Esophagus muscularis mucosa (tissue), 4 donors: ENCODE measurements at regions not wholly inside any gene's neighbourhood (a gene's known extent, or its start where the extent isn't known, plus 50 kb on each side); places are given as distances from the start of the nearest gene placed in this dataset.

Experiments
- DNase-seq: peaks from one replicate; pipeline ENCODE4 v3.0.0-alpha.2; 2017; ENCODE audit errors: extremely low spot score
- H3K27ac ChIP-seq, 4 donors: fragments of 200-600 bp; sonication (generic); replicated peaks in 1 of 4; 1 replicate in 3 of 4; 2 replicates in 1 of 4; pipeline ENCODE4 v1.5.1; 2016 to 2019; ENCODE audit warnings: mild to moderate bottlenecking in 1 of 4
- H3K27me3 ChIP-seq, 4 donors: fragments of 200-600 bp; sonication (generic); one replicate each; pipeline versions ENCODE4 v1.5.1 to v1.6.0; 2016 to 2019
- H3K36me3 ChIP-seq, 4 donors: fragments of 200-600 bp; sonication (generic); one replicate each; pipeline ENCODE4 v1.5.1; 2016 to 2019
- H3K4me1 ChIP-seq, 4 donors: fragments of 200-600 bp; sonication (generic); one replicate each; pipeline ENCODE4 v1.5.1; 2016 to 2019
- H3K4me3 ChIP-seq, 4 donors: fragments of 200-600 bp; sonication (generic); 1 replicate in 2 of 4; 2 replicates in 2 of 4; pipeline ENCODE4 v1.5.1; 2016 to 2019; ENCODE audit warnings: mild to moderate bottlenecking in 4 of 4, moderate library complexity in 1 of 4
- H3K9me3 ChIP-seq, 4 donors: fragments of 200-600 bp; sonication (generic); 1 replicate in 3 of 4; 2 replicates in 1 of 4; pipeline ENCODE4 v1.5.1; 2016 to 2019
- EP300 ChIP-seq: sonication (generic); formaldehyde crosslinking; IDR thresholded peaks from one replicate; pipeline ENCODE4 v1.6.1; 2017; ENCODE audit warnings: antibody characterized with exemption
- POLR2A ChIP-seq: fragments of 450-650 bp; IDR thresholded peaks from one replicate; pipeline ENCODE4 v1.6.1; 2017; ENCODE audit warnings: antibody characterized with exemption, moderate library complexity, mild to moderate bottlenecking, low read depth
- POLR2AphosphoS5 ChIP-seq, 2 donors: sonication (generic); formaldehyde crosslinking; IDR thresholded peaks; one replicate each; pipeline ENCODE4 v1.6.1; 2017; ENCODE audit warnings: antibody characterized with exemption in 2 of 2
- WGBS: methylation state at CpG from one replicate; pipeline ENCODE4 v1.1.5; 2018; 5-methylcytosine and 5-hydroxymethylcytosine counted together
- intact Hi-C: fragments of 100-400 bp; cut with DNase I; formaldehyde crosslinking; loops from one replicate; pipeline ENCODE4 v1.15.1; 2023
- TF ChIP-seq, protein P1 (sequence below), 3 experiments: fragments of 200-600 bp in 2 of 3; fragments of 450-650 bp in 1 of 3; sonication (generic) in 2 of 3; IDR thresholded peaks; one replicate each; pipeline ENCODE4 v1.5.1; 2017 to 2019; ENCODE audit warnings: antibody characterized with exemption in 3 of 3, mild to moderate bottlenecking in 2 of 3, moderate library complexity in 1 of 3

DNA sequence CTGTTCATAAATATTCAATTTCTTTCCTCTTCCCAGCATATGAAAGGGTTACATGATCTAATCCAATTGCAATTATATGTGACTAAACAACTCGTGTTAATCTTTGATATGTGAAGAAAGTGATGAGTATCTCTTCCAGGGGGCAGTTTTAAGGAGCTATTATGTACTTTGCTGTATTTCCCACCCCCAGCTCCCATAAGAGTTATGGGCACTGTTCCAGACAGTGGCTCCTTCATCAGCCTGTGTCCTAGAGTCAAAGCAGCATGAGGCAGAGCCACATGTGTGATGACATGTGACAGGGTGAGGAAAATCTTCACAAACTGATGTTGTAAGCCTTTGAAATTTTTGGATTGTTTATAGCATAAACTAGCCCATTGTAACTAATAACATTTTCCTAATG, 315.4 kb downstream of the DIPK2A start:
- WGBS: 25% methylated on average over 1 of the region's 1 CpG
- DNase-seq: no peak
- TF ChIP-seq POLR2AphosphoS5 (IDR thresholded peaks at IDR 0.05): no peak
- TF ChIP-seq POLR2A: no peak
- TF ChIP-seq, protein P1, sequence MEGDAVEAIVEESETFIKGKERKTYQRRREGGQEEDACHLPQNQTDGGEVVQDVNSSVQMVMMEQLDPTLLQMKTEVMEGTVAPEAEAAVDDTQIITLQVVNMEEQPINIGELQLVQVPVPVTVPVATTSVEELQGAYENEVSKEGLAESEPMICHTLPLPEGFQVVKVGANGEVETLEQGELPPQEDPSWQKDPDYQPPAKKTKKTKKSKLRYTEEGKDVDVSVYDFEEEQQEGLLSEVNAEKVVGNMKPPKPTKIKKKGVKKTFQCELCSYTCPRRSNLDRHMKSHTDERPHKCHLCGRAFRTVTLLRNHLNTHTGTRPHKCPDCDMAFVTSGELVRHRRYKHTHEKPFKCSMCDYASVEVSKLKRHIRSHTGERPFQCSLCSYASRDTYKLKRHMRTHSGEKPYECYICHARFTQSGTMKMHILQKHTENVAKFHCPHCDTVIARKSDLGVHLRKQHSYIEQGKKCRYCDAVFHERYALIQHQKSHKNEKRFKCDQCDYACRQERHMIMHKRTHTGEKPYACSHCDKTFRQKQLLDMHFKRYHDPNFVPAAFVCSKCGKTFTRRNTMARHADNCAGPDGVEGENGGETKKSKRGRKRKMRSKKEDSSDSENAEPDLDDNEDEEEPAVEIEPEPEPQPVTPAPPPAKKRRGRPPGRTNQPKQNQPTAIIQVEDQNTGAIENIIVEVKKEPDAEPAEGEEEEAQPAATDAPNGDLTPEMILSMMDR (IDR thresholded peaks at IDR 0.05): no peak
- TF ChIP-seq EP300: no peak
- no peaks in the 10 kb centered on the region for H3K36me3 ChIP-seq
- peaks cover 0 to 6% (median 0%) of the 10 kb centered on the region in 4 donors for H3K9me3 ChIP-seq
- no peak overlapping the region for H3K4me3 ChIP-seq
- no peak overlapping the region for H3K27ac ChIP-seq
- intact Hi-C loops: no loop called here
- H3K27me3 ChIP-seq: no peaks in the 10 kb centered on the region
- H3K4me1 ChIP-seq: peaks cover 0 to 16% (median 7%) of the 10 kb centered on the region in 4 donors

DNA sequence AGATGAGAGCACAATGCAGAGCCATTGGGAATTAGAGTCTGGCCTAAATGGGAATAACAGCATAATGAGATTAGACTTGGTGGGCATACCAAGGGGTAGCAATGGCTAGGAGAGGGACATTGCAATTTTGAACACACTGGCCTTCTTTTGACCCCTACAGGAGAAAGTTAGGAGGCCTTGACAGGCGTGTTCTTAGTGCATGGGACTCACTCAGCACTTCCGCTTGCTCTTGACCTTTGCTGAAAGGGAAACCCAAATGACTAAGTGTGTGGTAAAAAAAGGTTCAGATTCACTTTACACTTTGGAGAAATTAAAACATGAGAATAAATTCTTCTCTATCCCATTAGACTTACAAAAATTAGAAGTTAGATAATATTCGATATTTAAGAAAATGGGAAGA, 317.4 kb downstream of the DIPK2A start:
- no peak for DNase-seq
- Histone ChIP-seq H3K36me3 (no peaks in the 10 kb centered on the region), H3K4me3 (no peak overlapping the region), H3K27me3 (no peaks in the 10 kb centered on the region), H3K9me3 (peaks cover 0 to 6% (median 0%) of the 10 kb centered on the region in 4 donors), H3K4me1 (peaks cover 0 to 16% (median 7%) of the 10 kb centered on the region in 4 donors), H3K27ac (no peak overlapping the region)
- intact Hi-C loops: no loop called here
- TF ChIP-seq POLR2AphosphoS5 (IDR thresholded peaks at IDR 0.05): no peak
- TF ChIP-seq EP300: no peak
- no peak for TF ChIP-seq POLR2A
- TF ChIP-seq, protein P1 (IDR thresholded peaks at IDR 0.05): no peak
- 95% methylated on average over 3 of the region's 3 CpGs for WGBS

DNA sequence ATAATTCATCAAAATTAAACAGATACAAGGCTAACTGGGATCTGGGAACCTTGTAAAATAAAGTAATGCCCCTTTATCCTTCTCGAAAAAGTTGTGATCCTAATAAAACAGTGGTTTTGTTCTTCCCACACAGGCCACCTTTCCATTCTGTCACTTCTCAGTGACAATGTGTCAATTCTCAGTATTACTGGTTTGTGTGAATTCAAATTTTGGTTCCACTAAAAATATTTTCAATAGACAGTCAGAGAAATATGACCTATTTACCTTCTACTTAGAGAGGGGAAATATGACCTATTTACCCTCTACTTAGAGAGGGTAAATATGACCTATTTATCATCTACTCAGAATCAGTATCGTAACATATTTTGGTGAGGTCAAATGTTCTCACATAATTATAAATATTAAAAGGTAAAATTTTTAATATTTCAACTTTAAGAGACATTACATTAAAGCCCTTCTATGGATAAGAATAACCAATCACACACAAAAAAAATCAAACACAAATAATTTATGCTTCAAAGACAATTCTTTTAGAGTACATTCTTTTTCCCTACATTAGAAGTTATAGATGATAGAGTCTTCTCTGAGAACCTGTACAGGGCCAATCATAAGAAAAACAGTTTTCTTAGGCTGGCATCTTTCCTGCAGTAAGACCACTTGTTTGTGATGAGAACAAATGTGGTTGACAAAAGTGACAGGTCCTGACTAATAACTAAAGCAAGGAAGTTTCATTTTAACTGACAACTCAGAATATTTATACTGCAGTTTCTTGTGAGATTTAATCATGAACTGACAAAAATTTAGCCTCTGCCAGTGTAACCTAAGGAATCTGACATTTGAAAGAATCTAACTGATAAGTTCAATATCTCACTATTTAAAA, 323.3 kb downstream of the DIPK2A start:
- 88% methylated on average over 2 of the region's 2 CpGs for WGBS
- peaks cover 0 to 6% (median 0%) of the 10 kb centered on the region in 4 donors for H3K9me3 ChIP-seq
- no peak for TF ChIP-seq POLR2AphosphoS5 (IDR thresholded peaks at IDR 0.05)
- TF ChIP-seq, protein P1 (IDR thresholded peaks at IDR 0.05): no peak
- no peak for TF ChIP-seq EP300
- TF ChIP-seq POLR2A: no peak
- no peak overlapping the region for H3K27ac ChIP-seq
- H3K36me3 ChIP-seq: no peaks in the 10 kb centered on the region
- H3K4me1 ChIP-seq: no peaks in the 10 kb centered on the region
- no peaks in the 10 kb centered on the region for H3K27me3 ChIP-seq
- intact Hi-C loops: no loop called here
- no peak for DNase-seq
- H3K4me3 ChIP-seq: no peak overlapping the region

DNA sequence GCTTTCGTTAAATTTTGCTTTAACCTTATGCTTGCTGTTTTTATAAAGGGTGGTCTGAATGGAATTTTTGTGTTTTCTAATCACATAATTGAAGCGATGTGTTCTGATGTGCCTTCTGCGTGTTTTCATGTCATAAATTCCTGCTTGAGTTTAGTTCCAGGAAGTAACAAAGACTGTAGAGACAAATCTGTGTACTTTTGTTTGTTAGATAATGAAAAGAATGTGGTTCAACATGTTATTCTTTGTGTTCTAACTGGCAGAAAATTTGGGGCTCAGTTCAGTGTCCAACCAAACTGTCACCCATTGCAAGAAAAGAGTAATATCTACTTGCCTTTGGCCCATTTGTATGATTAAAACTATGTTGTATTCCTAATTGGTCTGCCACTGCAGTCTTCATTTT, 324.0 kb downstream of the DIPK2A start:
- H3K27me3 ChIP-seq: no peaks in the 10 kb centered on the region
- intact Hi-C loops: no loop called here
- H3K36me3 ChIP-seq: no peaks in the 10 kb centered on the region
- H3K4me3 ChIP-seq: no peak overlapping the region
- no peak for DNase-seq
- no peak overlapping the region for H3K27ac ChIP-seq
- no peaks in the 10 kb centered on the region for H3K4me1 ChIP-seq
- 88% methylated on average over 3 of the region's 3 CpGs for WGBS
- peaks cover 0 to 6% (median 0%) of the 10 kb centered on the region in 4 donors for H3K9me3 ChIP-seq
- TF ChIP-seq, protein P1 (IDR thresholded peaks at IDR 0.05): no peak
- TF ChIP-seq EP300 (no peak), POLR2AphosphoS5 (IDR thresholded peaks at IDR 0.05) (no peak), POLR2A (no peak)
